ENCODE measurements at regions not wholly inside any gene's neighbourhood (a gene's known extent, or its start where the extent isn't known, plus 50 kb on each side); places are given as distances from the start of the nearest gene placed in this dataset.

DNA sequence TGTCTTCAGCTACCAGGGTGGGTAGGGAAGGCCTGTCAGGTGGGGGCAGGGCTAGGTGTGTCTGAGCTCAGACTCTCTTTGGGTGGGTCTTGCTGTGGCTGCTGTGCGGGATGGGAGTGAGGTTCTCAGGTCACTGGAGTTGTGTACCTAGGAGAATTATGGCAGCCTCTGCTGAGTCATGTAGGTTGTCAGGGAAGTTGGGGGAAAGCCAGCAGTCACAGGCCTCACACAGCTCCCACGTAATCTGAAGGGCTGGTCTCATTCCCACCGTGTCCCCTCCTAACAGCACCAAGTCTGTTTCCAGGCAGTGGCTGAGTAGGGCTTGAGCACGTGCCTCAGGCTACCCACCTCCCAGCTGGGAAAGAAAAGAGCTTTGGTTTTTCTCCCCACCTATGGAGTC lies 67.0 kb downstream of the CHCHD4 start:
- TF ChIP-seq, protein P1, sequence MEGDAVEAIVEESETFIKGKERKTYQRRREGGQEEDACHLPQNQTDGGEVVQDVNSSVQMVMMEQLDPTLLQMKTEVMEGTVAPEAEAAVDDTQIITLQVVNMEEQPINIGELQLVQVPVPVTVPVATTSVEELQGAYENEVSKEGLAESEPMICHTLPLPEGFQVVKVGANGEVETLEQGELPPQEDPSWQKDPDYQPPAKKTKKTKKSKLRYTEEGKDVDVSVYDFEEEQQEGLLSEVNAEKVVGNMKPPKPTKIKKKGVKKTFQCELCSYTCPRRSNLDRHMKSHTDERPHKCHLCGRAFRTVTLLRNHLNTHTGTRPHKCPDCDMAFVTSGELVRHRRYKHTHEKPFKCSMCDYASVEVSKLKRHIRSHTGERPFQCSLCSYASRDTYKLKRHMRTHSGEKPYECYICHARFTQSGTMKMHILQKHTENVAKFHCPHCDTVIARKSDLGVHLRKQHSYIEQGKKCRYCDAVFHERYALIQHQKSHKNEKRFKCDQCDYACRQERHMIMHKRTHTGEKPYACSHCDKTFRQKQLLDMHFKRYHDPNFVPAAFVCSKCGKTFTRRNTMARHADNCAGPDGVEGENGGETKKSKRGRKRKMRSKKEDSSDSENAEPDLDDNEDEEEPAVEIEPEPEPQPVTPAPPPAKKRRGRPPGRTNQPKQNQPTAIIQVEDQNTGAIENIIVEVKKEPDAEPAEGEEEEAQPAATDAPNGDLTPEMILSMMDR (IDR thresholded peaks at IDR 0.05), result no peak
- no peak for TF ChIP-seq POLR2A (IDR thresholded peaks at IDR 0.05)
- WGBS, 2 donors, result 72 to 76% methylated on average over 4 of the region's 4 CpGs
- DNase-seq (ENCODE audit: low spot score in 2 of 2), result no peak
- intact Hi-C loops (cut with DNase I; ENCODE audit: low total_unique reads), result no loop called here
- H3K4me3 ChIP-seq (ENCODE audit: low read depth, poor library complexity, severe bottlenecking), result no peak overlapping the region

DNA sequence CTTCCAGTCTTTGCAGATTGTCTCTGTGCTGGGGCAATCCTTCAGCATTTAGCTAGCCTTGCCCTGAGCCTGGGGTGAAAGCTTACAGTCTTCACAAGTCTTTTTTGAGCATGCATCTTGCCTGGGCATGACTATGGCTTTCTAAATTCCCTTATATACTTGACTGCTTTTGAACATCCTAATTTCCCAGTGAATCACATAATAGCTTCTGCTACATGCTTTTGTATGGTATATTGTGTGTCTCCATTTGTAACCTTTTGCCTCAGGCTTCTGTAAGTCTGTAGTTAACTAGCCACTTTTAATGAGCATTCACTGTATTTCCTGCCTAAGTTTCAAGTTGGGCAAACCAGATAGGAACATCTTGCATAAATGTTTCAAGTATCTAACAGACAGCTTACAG lies 76.8 kb downstream of the CHCHD4 start:
- TF ChIP-seq, protein P1 (IDR thresholded peaks at IDR 0.05), result no peak
- TF ChIP-seq POLR2A (IDR thresholded peaks at IDR 0.05), result no peak
- H3K4me3 ChIP-seq (ENCODE audit: low read depth, poor library complexity, severe bottlenecking), result no peak overlapping the region
- DNase-seq (ENCODE audit: low spot score in 2 of 2), result no peak
- intact Hi-C loops (cut with DNase I; ENCODE audit: low total_unique reads), result no loop called here

DNA sequence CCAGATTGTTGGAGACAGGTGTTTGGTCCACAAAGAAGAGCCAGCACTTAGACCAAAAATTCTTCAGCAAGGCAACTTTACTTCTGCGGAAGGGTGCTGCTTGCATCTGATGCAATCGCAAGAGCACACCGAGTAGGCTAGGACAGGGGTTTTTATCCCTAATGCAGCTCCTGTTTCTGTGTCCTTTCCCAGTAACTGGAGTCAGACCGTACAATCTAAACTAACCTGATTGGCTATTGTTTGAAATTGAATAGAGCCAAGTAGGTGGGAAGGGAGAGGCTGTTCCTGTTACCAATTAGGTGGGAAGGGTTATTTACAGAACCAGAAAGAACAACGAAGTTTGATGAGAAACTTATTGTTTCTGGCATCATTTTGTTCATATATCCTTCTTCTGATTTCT lies 77.6 kb downstream of the CHCHD4 start:
- H3K4me3 ChIP-seq (ENCODE audit: low read depth, poor library complexity, severe bottlenecking), result no peak overlapping the region
- 50 to 56% methylated on average over 5 of the region's 5 CpGs for WGBS, 2 donors
- no peak for TF ChIP-seq POLR2A (IDR thresholded peaks at IDR 0.05)
- TF ChIP-seq, protein P1 (IDR thresholded peaks at IDR 0.05), result no peak
- no peak for DNase-seq (ENCODE audit: low spot score in 2 of 2)
- intact Hi-C loops (cut with DNase I; ENCODE audit: low total_unique reads), result no loop called here

DNA sequence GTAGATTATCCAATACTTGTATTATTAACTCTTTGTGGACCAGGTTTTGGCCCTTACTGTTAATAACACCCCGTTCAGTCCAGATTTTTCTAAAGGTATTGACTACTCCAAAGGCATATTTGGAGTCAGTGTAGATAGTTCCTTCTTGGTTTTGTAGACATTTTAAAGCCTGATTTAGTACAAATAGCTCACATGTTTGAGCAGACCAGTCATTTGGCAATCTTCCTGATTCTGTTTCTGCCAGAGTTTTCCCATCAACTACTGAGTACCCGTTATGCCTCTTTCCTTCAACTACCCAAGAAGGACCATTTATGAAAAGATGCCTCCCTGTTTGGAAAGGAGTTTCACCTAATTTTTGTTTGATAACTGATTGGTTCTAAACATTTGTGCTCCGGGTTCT lies 82.0 kb downstream of the CHCHD4 start:
- DNase-seq (ENCODE audit: low spot score in 2 of 2), result no peak
- intact Hi-C loops (cut with DNase I; ENCODE audit: low total_unique reads), result no loop called here
- no peak overlapping the region for H3K4me3 ChIP-seq (ENCODE audit: low read depth, poor library complexity, severe bottlenecking)
- WGBS, 2 donors, result 52 to 54% methylated on average over 3 of the region's 3 CpGs
- TF ChIP-seq POLR2A (IDR thresholded peaks at IDR 0.05), result no peak
- TF ChIP-seq, protein P1 (IDR thresholded peaks at IDR 0.05), result no peak

DNA sequence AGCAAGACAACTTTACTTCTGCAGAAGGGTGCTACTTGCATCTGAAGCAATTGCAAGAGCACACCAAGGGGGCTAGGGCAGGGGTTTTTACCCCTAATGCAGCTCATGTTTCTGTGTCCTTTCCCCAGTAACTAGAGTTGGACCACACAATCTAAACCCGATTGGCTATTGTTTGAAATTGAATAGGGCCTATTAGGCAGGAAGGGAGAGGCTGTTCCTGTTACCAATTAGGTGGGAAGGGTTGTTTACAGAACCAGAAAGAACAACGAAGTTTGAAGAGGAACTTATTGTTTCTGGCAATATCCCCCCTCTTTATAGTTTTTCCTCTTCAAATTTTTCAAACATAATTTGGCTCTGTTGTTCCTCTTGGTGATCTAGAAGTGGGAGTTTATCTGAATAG lies 85.5 kb downstream of the CHCHD4 start:
- DNase-seq (ENCODE audit: low spot score in 2 of 2), result no peak
- TF ChIP-seq POLR2A (IDR thresholded peaks at IDR 0.05), result no peak
- TF ChIP-seq, protein P1 (IDR thresholded peaks at IDR 0.05), result no peak
- WGBS, 2 donors, result 32 to 48% methylated on average over 2 of the region's 2 CpGs
- no peak overlapping the region for H3K4me3 ChIP-seq (ENCODE audit: low read depth, poor library complexity, severe bottlenecking)
- intact Hi-C loops (cut with DNase I; ENCODE audit: low total_unique reads), result no loop called here

DNA sequence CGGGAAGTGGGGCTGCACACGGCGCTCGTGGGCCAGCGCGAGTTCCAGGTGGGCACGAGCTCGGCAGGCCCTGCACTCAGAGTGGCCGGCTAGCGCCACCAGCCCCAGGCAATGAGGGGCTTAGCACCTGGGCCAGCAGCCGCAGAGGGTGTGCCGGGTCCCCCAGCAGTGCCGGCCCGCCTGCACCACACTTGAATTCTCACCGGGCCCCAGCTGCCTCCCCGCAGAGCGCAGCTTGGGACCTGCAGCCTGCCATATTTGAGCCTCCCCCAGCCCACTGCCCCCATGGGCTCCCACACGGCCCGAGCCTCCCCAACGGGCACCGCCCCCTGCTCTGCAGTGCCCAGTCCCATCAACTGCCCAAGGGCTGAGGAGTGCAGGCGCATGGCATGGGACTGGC lies 87.5 kb downstream of the CHCHD4 start:
- TF ChIP-seq, protein P1 (IDR thresholded peaks at IDR 0.05), result no peak
- TF ChIP-seq POLR2A (IDR thresholded peaks at IDR 0.05), result no peak
- H3K4me3 ChIP-seq (ENCODE audit: low read depth, poor library complexity, severe bottlenecking), result no peak overlapping the region
- intact Hi-C loops (cut with DNase I; ENCODE audit: low total_unique reads), result no loop called here
- 94 to 97% methylated on average over 12 to 21 of the region's 22 CpGs for WGBS, 2 donors
- no peak for DNase-seq (ENCODE audit: low spot score in 2 of 2)

Data from lower leg skin (tissue), 4 donors.